ENCODE measurements at regions not wholly inside any gene's neighbourhood (a gene's known extent, or its start where the extent isn't known, plus 50 kb on each side); places are given as distances from the start of the nearest gene placed in this dataset.

- WGBS, 5 donors: 66 to 72% (median 69%) methylated on average over 7 of the region's 7 CpGs
- DNase-seq: no peak
- no peaks in the 10 kb centered on the region for H3K27me3 ChIP-seq (replicated peaks in 1 of 7)
- H3K9me3 ChIP-seq: peaks cover 0 to 22% (median 7%) of the 10 kb centered on the region in 8 donors
- no peak overlapping the region for H3K4me3 ChIP-seq
- intact Hi-C loops (cut with DNase I; ENCODE audit: low total_unique reads): no loop called here
- no peak overlapping the region for H3K27ac ChIP-seq
- TF ChIP-seq POLR2AphosphoS5 (IDR thresholded peaks at IDR 0.05): no peak
- no peak for TF ChIP-seq POLR2A (IDR thresholded peaks at IDR 0.05)
- H3K4me1 ChIP-seq: no peaks in the 10 kb centered on the region
- no peaks in the 10 kb centered on the region for H3K36me3 ChIP-seq
Observed at GRCh38 chr15:26449291-26449690, 323.6 kb downstream of the GABRB3 start.

GRCh38 chr15:26443321-26443720 is 329.5 kb downstream of the GABRB3 start:
- intact Hi-C loops (cut with DNase I; ENCODE audit: low total_unique reads): no loop called here
- TF ChIP-seq CTCF (IDR thresholded peaks at IDR 0.05 in 8 of 11, conservative IDR thresholded peaks at IDR 0.05 in 3 of 11): no peak
- H3K36me3 ChIP-seq: no peaks in the 10 kb centered on the region
- WGBS, 5 donors: 77 to 88% (median 84%) methylated on average over 4 of the region's 4 CpGs
- no peak overlapping the region for H3K4me3 ChIP-seq
- DNase-seq: no peak
- no peaks in the 10 kb centered on the region for H3K4me1 ChIP-seq
- H3K27me3 ChIP-seq (replicated peaks in 1 of 7): no peaks in the 10 kb centered on the region
- peaks cover 0 to 35% (median 2%) of the 10 kb centered on the region in 8 donors for H3K9me3 ChIP-seq
- no peak overlapping the region for H3K27ac ChIP-seq

DNA sequence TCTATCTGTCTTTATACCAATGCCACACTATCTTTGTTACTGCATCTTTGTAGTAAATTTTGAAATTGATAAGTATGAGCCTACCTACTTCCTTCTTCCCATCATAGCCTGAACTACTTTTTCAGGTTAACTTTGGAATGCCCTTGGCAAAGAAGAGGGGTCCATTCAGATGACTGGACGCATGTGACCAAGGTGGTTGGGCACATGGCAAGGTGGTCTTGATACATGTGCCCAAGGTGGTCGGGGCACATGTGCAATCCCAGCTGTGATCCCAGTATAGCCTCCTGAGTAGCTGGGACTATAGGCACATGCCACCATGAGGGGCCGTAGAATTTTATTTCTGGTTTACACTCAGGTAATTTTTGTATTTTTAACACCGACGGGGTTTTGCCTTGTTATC is 330.2 kb downstream of the GABRB3 start:
- DNase-seq: no peak
- intact Hi-C loops (cut with DNase I; ENCODE audit: low total_unique reads): no loop called here
- WGBS, 5 donors: 83 to 92% (median 84%) methylated on average over 5 of the region's 5 CpGs

DNA sequence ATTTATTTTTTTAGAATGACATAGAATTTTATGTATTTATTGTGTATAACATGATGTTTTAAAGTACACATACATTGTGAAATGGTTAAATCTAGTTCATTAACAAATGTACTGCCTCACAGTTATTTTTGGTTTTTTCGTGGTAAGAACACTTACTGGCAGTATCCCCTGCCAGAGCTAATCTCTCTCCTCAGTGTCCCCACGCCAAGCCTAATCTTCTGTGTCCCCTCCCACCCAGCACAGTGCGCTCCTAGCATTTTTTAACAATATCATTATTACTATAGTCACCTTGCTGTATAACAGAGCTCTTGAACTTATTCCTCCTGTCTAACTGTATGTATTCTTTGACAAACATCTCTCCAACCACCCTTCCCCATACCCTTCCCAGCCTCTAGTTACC is 333.2 kb downstream of the GABRB3 start:
- intact Hi-C loops (cut with DNase I; ENCODE audit: low total_unique reads): no loop called here
- Histone ChIP-seq H3K9me3 (peaks cover 0 to 51% (median 4%) of the 10 kb centered on the region in 8 donors), H3K4me3 (no peak overlapping the region), H3K4me1 (no peaks in the 10 kb centered on the region), H3K27ac (no peak overlapping the region), H3K27me3 (replicated peaks in 1 of 7) (no peaks in the 10 kb centered on the region), H3K36me3 (no peaks in the 10 kb centered on the region)
- DNase-seq: no peak
- no peak for TF ChIP-seq CTCF (IDR thresholded peaks at IDR 0.05 in 8 of 11, conservative IDR thresholded peaks at IDR 0.05 in 3 of 11)
- no peak for TF ChIP-seq POLR2A (IDR thresholded peaks at IDR 0.05)
- TF ChIP-seq POLR2AphosphoS5 (IDR thresholded peaks at IDR 0.05): no peak
- WGBS, 5 donors: 71 to 75% (median 72%) methylated on average over 3 of the region's 3 CpGs

More for the DNA sequence above, 330.2 kb downstream of the GABRB3 start:
- Histone ChIP-seq H3K4me1 (no peaks in the 10 kb centered on the region), H3K4me3 (no peak overlapping the region), H3K27ac (no peak overlapping the region), H3K9me3 (peaks cover 0 to 41% (median 2%) of the 10 kb centered on the region in 8 donors), H3K27me3 (replicated peaks in 1 of 7) (no peaks in the 10 kb centered on the region), H3K36me3 (no peaks in the 10 kb centered on the region)
- no peak for TF ChIP-seq POLR2A (IDR thresholded peaks at IDR 0.05)
- TF ChIP-seq POLR2AphosphoS5 (IDR thresholded peaks at IDR 0.05): no peak
- no peak for TF ChIP-seq CTCF (IDR thresholded peaks at IDR 0.05 in 8 of 11, conservative IDR thresholded peaks at IDR 0.05 in 3 of 11)

DNA sequence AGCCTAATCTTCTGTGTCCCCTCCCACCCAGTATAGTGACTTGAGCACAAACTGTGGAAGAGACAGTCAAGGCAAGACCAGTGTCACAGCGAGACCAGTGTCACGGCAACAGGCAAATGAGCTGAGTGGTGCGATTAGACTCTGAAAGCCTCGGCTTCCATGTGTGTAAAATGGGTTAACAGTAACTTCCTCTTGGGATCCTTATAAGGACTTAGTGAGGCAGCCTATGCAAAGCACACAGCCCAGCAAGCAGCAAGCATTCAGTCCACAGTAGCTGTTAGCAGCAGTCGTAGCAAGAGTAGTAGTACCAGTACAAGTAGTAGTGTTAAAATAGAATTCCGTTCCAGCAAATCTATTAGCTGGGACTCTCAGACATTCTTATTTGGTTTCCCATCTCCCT is 334.1 kb downstream of the GABRB3 start:
- intact Hi-C loops (cut with DNase I; ENCODE audit: low total_unique reads): no loop called here
- Histone ChIP-seq H3K27ac (no peak overlapping the region), H3K27me3 (replicated peaks in 1 of 7) (no peaks in the 10 kb centered on the region), H3K4me1 (no peaks in the 10 kb centered on the region), H3K4me3 (no peak overlapping the region), H3K9me3 (peaks cover 0 to 52% (median 5%) of the 10 kb centered on the region in 8 donors), H3K36me3 (no peaks in the 10 kb centered on the region)
- TF ChIP-seq POLR2AphosphoS5 (IDR thresholded peaks at IDR 0.05) (no peak), CTCF (IDR thresholded peaks at IDR 0.05 in 8 of 11, conservative IDR thresholded peaks at IDR 0.05 in 3 of 11) (no peak), POLR2A (IDR thresholded peaks at IDR 0.05) (no peak)
- no peak for DNase-seq
- 87 to 93% (median 88%) methylated on average over 6 of the region's 6 CpGs for WGBS, 5 donors
